ENCODE measurements at regions not wholly inside any gene's neighbourhood (a gene's known extent, or its start where the extent isn't known, plus 50 kb on each side); places are given as distances from the start of the nearest gene placed in this dataset.

DNA sequence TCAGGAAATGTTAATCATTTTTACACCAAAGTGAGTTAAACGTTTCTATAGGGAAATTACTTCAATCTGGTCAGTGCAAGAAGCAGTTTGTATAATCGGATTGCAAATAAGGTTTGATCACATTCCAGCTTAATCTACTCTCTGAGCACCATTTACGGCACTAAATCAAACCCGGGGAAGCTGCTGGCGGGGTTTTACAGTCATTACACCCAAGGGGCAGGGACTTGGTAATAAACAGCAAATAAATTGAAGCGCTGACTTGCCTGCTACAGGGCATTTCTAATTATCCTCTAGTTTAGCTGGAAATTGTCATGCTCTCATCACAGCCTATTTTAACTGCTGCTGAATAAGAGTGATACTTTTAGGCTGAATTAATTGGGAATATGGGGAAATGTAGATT lies 152.1 kb upstream of the SOX21 start:
- Histone ChIP-seq H3K27me3 (ENCODE audit: insufficient read depth, low read length, poor library complexity) (no peaks in the 10 kb centered on the region), H3K4me1 (ENCODE audit: insufficient read depth, low read length) (peaks cover 11% of the 10 kb centered on the region; the same call in 1 of the 2 replicates), H2AFZ (ENCODE audit: low read depth, low read length) (no peak overlapping the region), H4K20me1 (ENCODE audit: insufficient read depth, low read length) (no peaks in the 10 kb centered on the region), H3K36me3 (ENCODE audit: insufficient read depth, low read length) (no peaks in the 10 kb centered on the region), H3K27ac (ENCODE audit: low read length) (no peak overlapping the region), H3K9ac (ENCODE audit: low read depth, low read length) (no peak overlapping the region), H3K4me2 (ENCODE audit: insufficient read depth, low read length) (no peak overlapping the region), H3K4me3 (ENCODE audit: low read depth in 1 of 2, low read length in 2 of 2) (no peak overlapping the region), H3K79me2 (ENCODE audit: insufficient read depth, low read length) (no peaks in the 10 kb centered on the region), H3K9me3 (ENCODE audit: insufficient read depth, low read length, severe bottlenecking) (no peaks in the 10 kb centered on the region)
- ATAC-seq (ENCODE audit: insufficient read depth, low read depth), result no peak
- no peak for DNase-seq
- TF ChIP-seq, protein P1, sequence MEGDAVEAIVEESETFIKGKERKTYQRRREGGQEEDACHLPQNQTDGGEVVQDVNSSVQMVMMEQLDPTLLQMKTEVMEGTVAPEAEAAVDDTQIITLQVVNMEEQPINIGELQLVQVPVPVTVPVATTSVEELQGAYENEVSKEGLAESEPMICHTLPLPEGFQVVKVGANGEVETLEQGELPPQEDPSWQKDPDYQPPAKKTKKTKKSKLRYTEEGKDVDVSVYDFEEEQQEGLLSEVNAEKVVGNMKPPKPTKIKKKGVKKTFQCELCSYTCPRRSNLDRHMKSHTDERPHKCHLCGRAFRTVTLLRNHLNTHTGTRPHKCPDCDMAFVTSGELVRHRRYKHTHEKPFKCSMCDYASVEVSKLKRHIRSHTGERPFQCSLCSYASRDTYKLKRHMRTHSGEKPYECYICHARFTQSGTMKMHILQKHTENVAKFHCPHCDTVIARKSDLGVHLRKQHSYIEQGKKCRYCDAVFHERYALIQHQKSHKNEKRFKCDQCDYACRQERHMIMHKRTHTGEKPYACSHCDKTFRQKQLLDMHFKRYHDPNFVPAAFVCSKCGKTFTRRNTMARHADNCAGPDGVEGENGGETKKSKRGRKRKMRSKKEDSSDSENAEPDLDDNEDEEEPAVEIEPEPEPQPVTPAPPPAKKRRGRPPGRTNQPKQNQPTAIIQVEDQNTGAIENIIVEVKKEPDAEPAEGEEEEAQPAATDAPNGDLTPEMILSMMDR (IDR thresholded peaks at IDR 0.05; ENCODE audit: borderline replicate concordance, extremely low read depth, low read length, poor library complexity, severe bottlenecking), result no peak
- TF ChIP-seq EZH2 (IDR thresholded peaks at IDR 0.05; ENCODE audit: borderline replicate concordance, low read depth, low read length, severe bottlenecking), result no peak

DNA sequence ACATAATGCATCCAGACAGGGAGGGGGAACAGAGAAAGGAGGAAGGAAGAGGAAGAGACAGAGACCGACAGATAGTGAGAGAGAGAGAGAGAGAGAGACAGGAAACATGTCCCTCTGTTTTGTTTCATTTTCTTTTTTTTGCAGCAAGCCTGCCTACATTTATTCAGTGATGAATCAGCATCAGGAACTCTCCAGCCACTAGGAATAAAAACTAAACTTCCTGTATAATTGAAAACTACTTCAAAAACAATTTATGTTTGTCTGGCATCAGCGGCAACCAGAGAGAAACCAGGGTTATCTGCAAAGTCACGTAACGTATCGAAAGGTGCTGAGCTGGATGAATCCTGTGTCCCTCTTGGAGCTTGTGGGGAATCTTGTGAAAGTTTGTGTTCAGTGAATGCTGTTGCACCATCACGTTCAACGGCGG lies 148.6 kb upstream of the SOX21 start:
- no peaks in the 10 kb centered on the region for H3K27me3 ChIP-seq (ENCODE audit: insufficient read depth, low read length, poor library complexity)
- no peak for TF ChIP-seq EZH2 (IDR thresholded peaks at IDR 0.05; ENCODE audit: borderline replicate concordance, low read depth, low read length, severe bottlenecking)
- TF ChIP-seq, protein P1 (IDR thresholded peaks at IDR 0.05; ENCODE audit: borderline replicate concordance, extremely low read depth, low read length, poor library complexity, severe bottlenecking), result no peak
- H3K4me2 ChIP-seq (ENCODE audit: insufficient read depth, low read length), result peak overlapping the region; percentile 39; the same call in 1 of the 2 replicates
- H3K79me2 ChIP-seq (ENCODE audit: insufficient read depth, low read length), result no peaks in the 10 kb centered on the region
- ATAC-seq (ENCODE audit: insufficient read depth, low read depth) (peak; percentile 72), DNase-seq (no peak)
- no peaks in the 10 kb centered on the region for H3K36me3 ChIP-seq (ENCODE audit: insufficient read depth, low read length)
- H3K27ac ChIP-seq (ENCODE audit: low read length), result no peak overlapping the region
- no peak overlapping the region for H3K4me3 ChIP-seq (ENCODE audit: low read depth in 1 of 2, low read length in 2 of 2)
- peaks cover 11% of the 10 kb centered on the region; the same call in 1 of the 2 replicates for H3K4me1 ChIP-seq (ENCODE audit: insufficient read depth, low read length)
- no peaks in the 10 kb centered on the region for H4K20me1 ChIP-seq (ENCODE audit: insufficient read depth, low read length)
- H3K9me3 ChIP-seq (ENCODE audit: insufficient read depth, low read length, severe bottlenecking), result no peaks in the 10 kb centered on the region
- H2AFZ ChIP-seq (ENCODE audit: low read depth, low read length), result peak overlapping the region; percentile 45
- H3K9ac ChIP-seq (ENCODE audit: low read depth, low read length), result no peak overlapping the region

DNA sequence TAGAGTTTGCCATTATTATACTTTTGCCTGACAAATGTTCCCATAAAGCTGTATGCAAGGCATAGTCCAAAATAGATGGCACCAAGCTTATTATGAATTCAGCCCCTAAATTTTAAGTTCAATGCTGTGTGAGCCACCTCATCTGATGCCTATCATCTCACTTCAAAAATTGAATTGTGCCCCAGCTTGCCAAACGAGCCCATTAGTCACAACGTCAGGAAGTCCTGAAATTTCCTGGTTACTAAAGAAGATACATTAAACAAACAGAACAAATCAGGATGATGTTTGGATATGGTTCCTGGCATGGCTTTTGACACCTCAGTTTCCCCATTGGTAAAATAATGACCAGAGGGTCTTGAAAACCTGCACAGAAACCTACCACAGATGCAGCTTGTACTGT lies 147.5 kb upstream of the SOX21 start:
- DNase-seq (no peak), ATAC-seq (ENCODE audit: insufficient read depth, low read depth) (no peak)
- H3K4me2 ChIP-seq (ENCODE audit: insufficient read depth, low read length), result no peak overlapping the region
- no peaks in the 10 kb centered on the region for H3K9me3 ChIP-seq (ENCODE audit: insufficient read depth, low read length, severe bottlenecking)
- H2AFZ ChIP-seq (ENCODE audit: low read depth, low read length), result no peak overlapping the region
- H3K4me3 ChIP-seq (ENCODE audit: low read depth in 1 of 2, low read length in 2 of 2), result no peak overlapping the region
- no peak overlapping the region for H3K9ac ChIP-seq (ENCODE audit: low read depth, low read length)
- H4K20me1 ChIP-seq (ENCODE audit: insufficient read depth, low read length), result no peaks in the 10 kb centered on the region
- TF ChIP-seq, protein P1 (IDR thresholded peaks at IDR 0.05; ENCODE audit: borderline replicate concordance, extremely low read depth, low read length, poor library complexity, severe bottlenecking), result no peak
- no peak for TF ChIP-seq EZH2 (IDR thresholded peaks at IDR 0.05; ENCODE audit: borderline replicate concordance, low read depth, low read length, severe bottlenecking)
- H3K79me2 ChIP-seq (ENCODE audit: insufficient read depth, low read length), result no peaks in the 10 kb centered on the region
- no peaks in the 10 kb centered on the region for H3K36me3 ChIP-seq (ENCODE audit: insufficient read depth, low read length)
- peaks cover 11% of the 10 kb centered on the region; the same call in 1 of the 2 replicates for H3K4me1 ChIP-seq (ENCODE audit: insufficient read depth, low read length)
- H3K27ac ChIP-seq (ENCODE audit: low read length), result no peak overlapping the region
- H3K27me3 ChIP-seq (ENCODE audit: insufficient read depth, low read length, poor library complexity), result no peaks in the 10 kb centered on the region

DNA sequence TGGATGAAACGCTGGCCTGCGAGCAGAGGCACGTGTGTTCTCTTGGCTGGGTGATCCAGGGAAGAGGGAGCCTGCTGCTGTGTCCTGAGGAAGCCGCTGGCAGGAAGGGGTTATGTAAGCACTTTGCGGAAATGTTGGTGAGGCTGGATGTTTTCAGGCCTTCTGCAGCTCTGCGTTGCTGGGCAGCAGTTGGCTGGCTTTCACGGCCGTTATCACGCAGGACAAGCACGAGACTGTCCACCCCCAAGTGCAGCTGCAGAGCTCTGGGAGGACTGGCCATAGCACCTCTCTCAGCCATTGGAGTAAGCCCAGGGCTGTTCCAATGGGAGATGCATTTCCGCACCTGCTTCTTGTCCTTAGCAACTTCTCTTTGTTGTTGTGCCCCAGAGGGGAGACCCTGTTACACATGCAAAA lies 146.9 kb upstream of the SOX21 start:
- DNase-seq, result no peak
- Histone ChIP-seq H3K36me3 (ENCODE audit: insufficient read depth, low read length) (no peaks in the 10 kb centered on the region), H3K9ac (ENCODE audit: low read depth, low read length) (no peak overlapping the region), H2AFZ (ENCODE audit: low read depth, low read length) (no peak overlapping the region), H3K4me2 (ENCODE audit: insufficient read depth, low read length) (no peak overlapping the region), H3K9me3 (ENCODE audit: insufficient read depth, low read length, severe bottlenecking) (no peaks in the 10 kb centered on the region), H4K20me1 (ENCODE audit: insufficient read depth, low read length) (no peaks in the 10 kb centered on the region), H3K79me2 (ENCODE audit: insufficient read depth, low read length) (no peaks in the 10 kb centered on the region), H3K27me3 (ENCODE audit: insufficient read depth, low read length, poor library complexity) (no peaks in the 10 kb centered on the region), H3K4me1 (ENCODE audit: insufficient read depth, low read length) (peaks cover 11% of the 10 kb centered on the region; the same call in 1 of the 2 replicates), H3K27ac (ENCODE audit: low read length) (no peak overlapping the region), H3K4me3 (ENCODE audit: low read depth in 1 of 2, low read length in 2 of 2) (no peak overlapping the region)
- TF ChIP-seq, protein P1 (IDR thresholded peaks at IDR 0.05; ENCODE audit: borderline replicate concordance, extremely low read depth, low read length, poor library complexity, severe bottlenecking), result no peak
- TF ChIP-seq EZH2 (IDR thresholded peaks at IDR 0.05; ENCODE audit: borderline replicate concordance, low read depth, low read length, severe bottlenecking), result no peak
- ATAC-seq (ENCODE audit: insufficient read depth, low read depth), result no peak

All from DND-41 (cell line).